DMS 273 (cell line): ENCODE measurements at regions not wholly inside any gene's neighbourhood (a gene's known extent, or its start where the extent isn't known, plus 50 kb on each side); places are given as distances from the start of the nearest gene placed in this dataset.

Source experiments
- DNase-seq: peaks from one replicate; lab custom pipeline; 2025; ENCODE audit not compliant: unreplicated experiment; lab: John Stamatoyannopoulos, UW

- no peak for DNase-seq
Measured at GRCh38 chr5:111676926-111677415, 80.0 kb downstream of the NREP start.

GRCh38 chr5:111676466-111676865 lies 80.5 kb downstream of the NREP start:
- DNase-seq, result no peak

- no peak for DNase-seq
Measured at GRCh38 chr5:111675201-111675934, 81.6 kb downstream of the NREP start.

GRCh38 chr5:111673891-111674626 lies 82.9 kb downstream of the NREP start:
- DNase-seq, result no peak

- no peak for DNase-seq
Measured at GRCh38 chr5:111672099-111672498, 84.9 kb downstream of the NREP start.

- DNase-seq, result no peak
Measured at GRCh38 chr5:111670826-111671492, 86.0 kb downstream of the NREP start.

- no peak for DNase-seq
Measured at GRCh38 chr5:111668477-111669414, 88.2 kb downstream of the NREP start.

GRCh38 chr5:111667128-111667736 lies 89.8 kb downstream of the NREP start:
- DNase-seq, result no peak

GRCh38 chr5:111656580-111656979 lies 100.4 kb downstream of the NREP start:
- no peak for DNase-seq

- no peak for DNase-seq
Measured at GRCh38 chr5:111655169-111655924, 101.6 kb downstream of the NREP start.

GRCh38 chr5:111653408-111653807 lies 103.6 kb downstream of the NREP start:
- DNase-seq, result no peak

- DNase-seq, result no peak
Measured at GRCh38 chr5:111649516-111649915, 107.5 kb downstream of the NREP start.

- DNase-seq, result no peak
Measured at GRCh38 chr5:111645303-111645838, 111.6 kb downstream of the NREP start.

GRCh38 chr5:111643499-111643898 lies 113.5 kb downstream of the NREP start:
- DNase-seq, result no peak

- no peak for DNase-seq
Measured at GRCh38 chr5:111641533-111642233, 115.3 kb downstream of the NREP start.

- no peak for DNase-seq
Measured at GRCh38 chr5:111639912-111640311, 117.1 kb downstream of the NREP start.

GRCh38 chr5:111636736-111637135 lies 120.3 kb downstream of the NREP start:
- no peak for DNase-seq

- DNase-seq, result no peak
Measured at GRCh38 chr5:111635916-111636570, 121.0 kb downstream of the NREP start.
